ENCODE measurements at regions not wholly inside any gene's neighbourhood (a gene's known extent, or its start where the extent isn't known, plus 50 kb on each side); places are given as distances from the start of the nearest gene placed in this dataset.

GRCh38 chr1:221212926-221213325, 333.7 kb downstream of the HLX start:
- no peaks in the 10 kb centered on the region for H3K36me3 ChIP-seq (ENCODE audit: control insufficient read depth, insufficient read depth, low read length)
- peaks cover 14% of the 10 kb centered on the region for H3K9me3 Mint-ChIP-seq
- no peak overlapping the region for H3K4me3 Mint-ChIP-seq
- no peak overlapping the region for H3K4me3 ChIP-seq (ENCODE audit: low read length)
- no peak for TF ChIP-seq CTCF (conservative IDR thresholded peaks at IDR 0.05)
- H3K27me3 Mint-ChIP-seq (ENCODE audit: insufficient read depth) = peaks cover 27% of the 10 kb centered on the region
- no peak overlapping the region for H3K9ac ChIP-seq (ENCODE audit: extremely low read depth, low read length, poor library complexity, severe bottlenecking)
- peaks cover 7% of the 10 kb centered on the region for H3K9me3 ChIP-seq (ENCODE audit: control insufficient read depth, low read length)
- H3K27me3 ChIP-seq (ENCODE audit: control insufficient read depth, insufficient read depth, low read length, poor library complexity, severe bottlenecking) = no peaks in the 10 kb centered on the region
- no peak for DNase-seq
- peaks cover 2% of the 10 kb centered on the region for H3K4me1 Mint-ChIP-seq
- no peaks in the 10 kb centered on the region for H3K36me3 Mint-ChIP-seq (ENCODE audit: low read depth)
- no peak overlapping the region for H3K27ac Mint-ChIP-seq
- 90 to 98% methylated on average over 5 of the region's 5 CpGs for WGBS, 2 experiments (ENCODE audit: insufficient coverage in 1 of 2, insufficient read length in 1 of 2)
- no peak overlapping the region for H3K27ac ChIP-seq (ENCODE audit: low read depth, low read length)
- H3K4me1 ChIP-seq (ENCODE audit: control insufficient read depth, insufficient read depth, low read length) = no peaks in the 10 kb centered on the region

- peaks cover 6% of the 10 kb centered on the region for H3K9me3 Mint-ChIP-seq
- WGBS, 2 experiments (ENCODE audit: insufficient coverage in 1 of 2, insufficient read length in 1 of 2) = 90 to 100% methylated on average over 1 to 3 of the region's 3 CpGs
- Histone ChIP-seq H3K4me3 (ENCODE audit: low read length) (no peak overlapping the region), H3K27ac (ENCODE audit: low read depth, low read length) (no peak overlapping the region), H3K9me3 (ENCODE audit: control insufficient read depth, low read length) (peaks cover 10% of the 10 kb centered on the region), H3K9ac (ENCODE audit: extremely low read depth, low read length, poor library complexity, severe bottlenecking) (no peak overlapping the region), H3K27me3 (ENCODE audit: control insufficient read depth, insufficient read depth, low read length, poor library complexity, severe bottlenecking) (no peaks in the 10 kb centered on the region), H3K36me3 (ENCODE audit: control insufficient read depth, insufficient read depth, low read length) (no peaks in the 10 kb centered on the region), H3K4me1 (ENCODE audit: control insufficient read depth, insufficient read depth, low read length) (no peaks in the 10 kb centered on the region)
- no peak overlapping the region for H3K27ac Mint-ChIP-seq
- no peaks in the 10 kb centered on the region for H3K36me3 Mint-ChIP-seq (ENCODE audit: low read depth)
- peaks cover 9% of the 10 kb centered on the region for H3K4me1 Mint-ChIP-seq
- TF ChIP-seq CTCF (conservative IDR thresholded peaks at IDR 0.05) = no peak
- no peak for DNase-seq
- peaks cover 39% of the 10 kb centered on the region for H3K27me3 Mint-ChIP-seq (ENCODE audit: insufficient read depth)
- H3K4me3 Mint-ChIP-seq = no peak overlapping the region
Observed at GRCh38 chr1:221217029-221217428, 337.8 kb downstream of the HLX start.

GRCh38 chr1:221223281-221223680, 344.0 kb downstream of the HLX start:
- H3K36me3 ChIP-seq (ENCODE audit: control insufficient read depth, insufficient read depth, low read length) = no peaks in the 10 kb centered on the region
- no peak for DNase-seq
- no peak overlapping the region for H3K27ac ChIP-seq (ENCODE audit: low read depth, low read length)
- Mint-ChIP-seq H3K27me3 (ENCODE audit: insufficient read depth) (peaks cover 54% of the 10 kb centered on the region), H3K36me3 (ENCODE audit: low read depth) (peaks cover 4% of the 10 kb centered on the region), H3K27ac (no peak overlapping the region), H3K9me3 (peaks cover 39% of the 10 kb centered on the region), H3K4me1 (peaks cover 22% of the 10 kb centered on the region), H3K4me3 (no peak overlapping the region)
- no CpG with 5 or more reads among the region's 2 CpGs for WGBS, 2 experiments (ENCODE audit: insufficient coverage in 1 of 2, insufficient read length in 1 of 2)
- peaks cover 7% of the 10 kb centered on the region for H3K4me1 ChIP-seq (ENCODE audit: control insufficient read depth, insufficient read depth, low read length)
- no peak overlapping the region for H3K4me3 ChIP-seq (ENCODE audit: low read length)
- peaks cover 55% of the 10 kb centered on the region for H3K9me3 ChIP-seq (ENCODE audit: control insufficient read depth, low read length)
- no peak for TF ChIP-seq CTCF (conservative IDR thresholded peaks at IDR 0.05)
- peaks cover 21% of the 10 kb centered on the region for H3K27me3 ChIP-seq (ENCODE audit: control insufficient read depth, insufficient read depth, low read length, poor library complexity, severe bottlenecking)
- no peak overlapping the region for H3K9ac ChIP-seq (ENCODE audit: extremely low read depth, low read length, poor library complexity, severe bottlenecking)
